Ovary (tissue), 7 donors: ENCODE measurements at regions not wholly inside any gene's neighbourhood (a gene's known extent, or its start where the extent isn't known, plus 50 kb on each side); places are given as distances from the start of the nearest gene placed in this dataset.
"Not testable (repeated sequence)": the region's sequence is repeated elsewhere in the genome, so short reads cannot be mapped to it uniquely, and the experiment has no call there.

Experiments
- DNase-seq, 5 donors: peaks; one replicate each; pipeline ENCODE4 v3.0.0-alpha.2; 2019 to 2020
- H3K27ac ChIP-seq, 2 donors: fragments of 200-600 bp; one replicate each; pipeline versions ENCODE4 v1.5.1 to v1.8.0; 2019 to 2022
- H3K27me3 ChIP-seq: fragments of 200-600 bp; one replicate; pipeline ENCODE4 v1.8.0; 2022
- H3K36me3 ChIP-seq: fragments of 200-600 bp; sonication (generic); one replicate; pipeline ENCODE4 v1.5.1; 2019
- H3K4me1 ChIP-seq: one replicate; pipeline ENCODE4 v1.8.1; 2013; ENCODE audit warnings: mild to moderate bottlenecking, moderate library complexity; ENCODE audit not compliant: insufficient read depth
- H3K4me3 ChIP-seq: fragments of 200-600 bp; sonication (generic); one replicate; pipeline ENCODE4 v1.5.1; 2017
- H3K9me3 ChIP-seq, 2 donors: fragments of 200-600 bp in 1 of 2; sonication (generic) in 1 of 2; one replicate each; pipeline versions ENCODE4 v1.5.1 to v1.8.1; 2013 to 2019; ENCODE audit warnings: mild to moderate bottlenecking in 1 of 2, moderate library complexity in 1 of 2
- EP300 ChIP-seq: sonication (generic); formaldehyde crosslinking; IDR thresholded peaks from one replicate; pipeline ENCODE4 v1.6.1; 2017; ENCODE audit warnings: antibody characterized with exemption
- POLR2A ChIP-seq: fragments of 450-650 bp; IDR thresholded peaks from one replicate; pipeline ENCODE4 v1.6.1; 2017; ENCODE audit warnings: antibody characterized with exemption, mild to moderate bottlenecking, moderate library complexity
- WGBS, 3 donors: extraction: QIAGEN DNeasy Blood & Tissue Kit in 1 of 3; methylation state at CpG; one replicate each; pipeline versions ENCODE4 v1.1.5 to v1.1.7; 2013 to 2017; 5-methylcytosine and 5-hydroxymethylcytosine counted together
- intact Hi-C, 4 donors: fragments of 100-400 bp; cut with DNase I; formaldehyde crosslinking; loops; one replicate each; pipeline versions ENCODE4 v1.11.0 to v1.15.1; 2022 to 2023
- TF ChIP-seq, protein P1 (sequence below), 3 donors: fragments of 450-650 bp in 2 of 3; fragments of 200-600 bp in 1 of 3; IDR thresholded peaks; one replicate each; pipeline versions ENCODE4 v1.5.1 to v1.8.0; 2016 to 2022; ENCODE audit warnings: antibody characterized with exemption in 3 of 3, mild to moderate bottlenecking in 1 of 3
- donor health status: DM: no; HTN: no; CAD: no; lungs with moderate emphysema.
- donor health status: DM: no; HTN: no; CAD: no.
- donor health status: Bipolar disorder and iron deficiency.
- donor health status: DM: no; HTN: no; CAD: no.
- donor health status: DM: yes; HTN: yes; CAD: no.

DNA sequence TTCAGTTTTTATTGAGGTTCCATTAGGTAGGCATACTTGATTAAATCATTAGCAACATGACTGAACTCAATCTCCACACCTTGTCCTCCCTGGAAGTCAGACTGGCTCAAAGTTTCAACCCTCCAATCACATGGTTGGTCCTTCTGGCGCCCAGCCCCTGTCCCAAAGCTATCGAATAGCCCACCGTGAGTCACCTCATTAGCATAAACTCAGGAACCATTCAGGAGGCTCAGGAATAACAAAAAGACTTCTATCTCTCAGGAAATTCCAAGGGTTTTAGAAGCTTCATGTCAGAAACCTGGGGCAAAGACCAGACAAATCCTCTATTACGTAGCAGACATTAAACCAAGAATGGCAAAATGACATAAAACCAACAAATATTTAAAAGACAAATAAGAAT, 78.6 kb downstream of the RGS2 start:
- Histone ChIP-seq H3K27me3 (no peaks in the 10 kb centered on the region), H3K36me3 (no peaks in the 10 kb centered on the region), H3K4me3 (no peak overlapping the region), H3K4me1 (no peaks in the 10 kb centered on the region), H3K9me3 (no peaks in the 10 kb centered on the region), H3K27ac (no peak overlapping the region)
- intact Hi-C loops = no loop called here
- TF ChIP-seq EP300 (no peak), POLR2A (no peak)
- TF ChIP-seq, protein P1, sequence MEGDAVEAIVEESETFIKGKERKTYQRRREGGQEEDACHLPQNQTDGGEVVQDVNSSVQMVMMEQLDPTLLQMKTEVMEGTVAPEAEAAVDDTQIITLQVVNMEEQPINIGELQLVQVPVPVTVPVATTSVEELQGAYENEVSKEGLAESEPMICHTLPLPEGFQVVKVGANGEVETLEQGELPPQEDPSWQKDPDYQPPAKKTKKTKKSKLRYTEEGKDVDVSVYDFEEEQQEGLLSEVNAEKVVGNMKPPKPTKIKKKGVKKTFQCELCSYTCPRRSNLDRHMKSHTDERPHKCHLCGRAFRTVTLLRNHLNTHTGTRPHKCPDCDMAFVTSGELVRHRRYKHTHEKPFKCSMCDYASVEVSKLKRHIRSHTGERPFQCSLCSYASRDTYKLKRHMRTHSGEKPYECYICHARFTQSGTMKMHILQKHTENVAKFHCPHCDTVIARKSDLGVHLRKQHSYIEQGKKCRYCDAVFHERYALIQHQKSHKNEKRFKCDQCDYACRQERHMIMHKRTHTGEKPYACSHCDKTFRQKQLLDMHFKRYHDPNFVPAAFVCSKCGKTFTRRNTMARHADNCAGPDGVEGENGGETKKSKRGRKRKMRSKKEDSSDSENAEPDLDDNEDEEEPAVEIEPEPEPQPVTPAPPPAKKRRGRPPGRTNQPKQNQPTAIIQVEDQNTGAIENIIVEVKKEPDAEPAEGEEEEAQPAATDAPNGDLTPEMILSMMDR (IDR thresholded peaks at IDR 0.05) = no peak
- 88 to 89% (median 89%) methylated on average over 4 of the region's 4 CpGs for WGBS, 3 donors
- no peak for DNase-seq

DNA sequence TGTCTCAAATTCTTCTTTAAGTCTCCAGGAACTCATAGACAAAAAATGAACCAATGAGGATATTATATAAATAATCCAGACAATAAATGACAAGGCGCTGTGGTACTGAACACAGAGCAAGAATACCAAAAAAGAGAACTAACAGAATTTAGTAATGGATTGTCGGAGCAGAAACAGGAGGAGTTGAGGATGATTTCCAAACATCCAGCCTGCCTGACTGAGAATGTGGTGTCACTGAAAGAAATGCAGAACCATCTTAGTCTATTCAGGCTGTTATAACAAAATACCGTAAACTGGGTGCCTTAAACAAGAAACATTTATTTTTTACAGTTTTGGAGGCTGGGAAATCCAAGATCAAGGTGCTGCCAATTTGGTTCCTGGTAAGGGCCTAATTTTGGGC, 79.7 kb downstream of the RGS2 start:
- H3K36me3 ChIP-seq = no peaks in the 10 kb centered on the region
- no peaks in the 10 kb centered on the region for H3K4me1 ChIP-seq
- no peak overlapping the region for H3K4me3 ChIP-seq
- H3K27me3 ChIP-seq = no peaks in the 10 kb centered on the region
- DNase-seq = no peak
- 62 to 98% (median 63%) methylated on average over 3 of the region's 3 CpGs for WGBS, 3 donors
- TF ChIP-seq EP300 = no peak
- TF ChIP-seq, protein P1 (IDR thresholded peaks at IDR 0.05) = no peak
- TF ChIP-seq POLR2A = no peak
- no peak overlapping the region for H3K27ac ChIP-seq
- H3K9me3 ChIP-seq = no peaks in the 10 kb centered on the region
- intact Hi-C loops = no loop called here

DNA sequence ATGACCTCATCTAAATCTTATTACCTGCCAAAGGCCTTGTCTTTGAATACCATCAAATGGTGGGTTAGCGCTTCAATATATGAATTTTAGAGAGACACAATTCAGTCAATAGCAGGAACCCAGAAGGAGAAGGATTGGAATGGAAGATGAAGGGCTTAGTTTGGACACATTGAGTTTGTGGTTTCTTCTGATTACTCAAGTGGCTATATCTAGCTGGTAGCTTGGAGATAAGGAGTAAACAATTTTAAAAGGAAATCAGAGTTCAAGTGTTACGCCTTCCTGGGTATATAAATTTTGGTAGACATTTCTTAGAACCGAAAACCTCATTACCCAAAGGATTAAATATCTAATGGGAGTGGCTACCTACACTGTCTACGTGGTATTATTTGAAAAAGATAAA, 80.2 kb downstream of the RGS2 start:
- intact Hi-C loops = no loop called here
- no peaks in the 10 kb centered on the region for H3K9me3 ChIP-seq
- TF ChIP-seq, protein P1 (IDR thresholded peaks at IDR 0.05) = no peak
- TF ChIP-seq EP300 = no peak
- TF ChIP-seq POLR2A = no peak
- no peaks in the 10 kb centered on the region for H3K4me1 ChIP-seq
- H3K36me3 ChIP-seq = no peaks in the 10 kb centered on the region
- WGBS, 3 donors = 92 to 93% (median 92%) methylated on average over 4 of the region's 4 CpGs
- no peaks in the 10 kb centered on the region for H3K27me3 ChIP-seq
- no peak for DNase-seq
- no peak overlapping the region for H3K4me3 ChIP-seq
- H3K27ac ChIP-seq = no peak overlapping the region

DNA sequence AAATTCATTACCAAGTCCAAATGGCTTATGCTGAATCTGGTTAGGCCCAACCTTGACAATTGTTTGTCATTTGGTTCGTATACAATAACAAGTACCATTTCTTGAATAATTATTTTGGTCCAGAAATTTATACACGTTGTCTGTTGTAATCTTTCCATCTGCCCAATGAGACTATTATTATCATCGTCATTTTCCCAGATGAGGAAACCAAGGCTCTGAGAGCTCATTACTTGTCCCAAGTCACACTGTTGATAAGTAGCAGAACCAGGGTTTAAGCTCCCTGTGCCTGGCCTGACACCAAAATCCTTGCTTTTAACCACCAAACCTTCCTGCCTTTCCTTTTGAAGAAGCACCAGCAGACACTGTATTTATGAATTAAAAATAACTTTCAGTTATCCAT, 81.3 kb downstream of the RGS2 start:
- no peak overlapping the region for H3K27ac ChIP-seq
- H3K36me3 ChIP-seq = no peaks in the 10 kb centered on the region
- no peaks in the 10 kb centered on the region for H3K4me1 ChIP-seq
- no peaks in the 10 kb centered on the region for H3K9me3 ChIP-seq
- WGBS, 3 donors = 70 to 71% (median 71%) methylated on average over 3 of the region's 3 CpGs
- intact Hi-C loops = no loop called here
- no peak overlapping the region for H3K4me3 ChIP-seq
- TF ChIP-seq EP300 (no peak), POLR2A (no peak)
- TF ChIP-seq, protein P1 (IDR thresholded peaks at IDR 0.05) = no peak
- no peaks in the 10 kb centered on the region for H3K27me3 ChIP-seq
- no peak for DNase-seq

DNA sequence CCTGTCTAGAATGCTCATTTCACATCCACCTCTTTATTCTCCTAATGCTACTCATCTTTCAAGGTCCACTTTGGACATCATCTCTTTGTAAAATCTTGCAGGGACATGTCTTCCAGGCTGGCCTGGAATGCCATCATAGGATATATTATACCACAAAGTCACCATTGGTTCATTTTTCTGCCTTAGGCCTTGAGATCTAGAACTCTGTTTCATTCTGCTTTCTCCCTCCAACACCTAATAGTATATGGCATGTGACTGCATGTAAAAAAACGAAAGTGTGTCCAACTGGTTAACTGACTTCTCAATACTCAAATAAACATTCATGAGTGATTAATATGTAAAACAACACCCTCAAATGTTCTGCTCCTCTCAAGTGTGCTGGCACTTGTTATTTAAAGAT, 84.1 kb downstream of the RGS2 start:
- TF ChIP-seq EP300 = no peak
- TF ChIP-seq, protein P1 (IDR thresholded peaks at IDR 0.05) = no peak
- no peak for TF ChIP-seq POLR2A
- H3K4me3 ChIP-seq = no peak overlapping the region
- H3K27me3 ChIP-seq = no peaks in the 10 kb centered on the region
- WGBS, 3 donors = 0 to 85% (median 0%) methylated on average over 1 of the region's 1 CpG
- H3K36me3 ChIP-seq = no peaks in the 10 kb centered on the region
- DNase-seq = no peak
- no peak overlapping the region for H3K27ac ChIP-seq
- H3K4me1 ChIP-seq = no peaks in the 10 kb centered on the region
- H3K9me3 ChIP-seq = no peaks in the 10 kb centered on the region
- intact Hi-C loops = no loop called here

DNA sequence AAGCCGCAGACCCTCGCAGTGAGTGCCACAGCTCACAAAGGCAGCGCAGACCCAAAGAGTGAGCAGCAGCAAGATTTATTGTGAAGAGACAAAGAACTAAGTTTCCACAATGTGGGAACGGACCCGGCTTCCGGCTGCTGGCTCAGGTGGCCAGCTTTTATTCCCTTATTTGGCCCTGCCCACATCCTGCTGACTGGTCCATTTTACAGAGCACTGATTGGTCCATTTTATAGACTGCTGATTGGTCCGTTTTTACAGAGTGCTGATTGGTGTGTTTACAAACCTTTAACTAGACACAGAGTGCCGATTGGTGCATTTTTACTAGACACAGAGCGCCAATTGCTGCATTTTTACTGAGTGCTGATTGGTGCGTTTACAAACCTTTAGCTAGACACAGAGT, 86.6 kb downstream of the RGS2 start:
- intact Hi-C loops, H3K4me3 ChIP-seq, DNase-seq, H3K27ac ChIP-seq, H3K9me3 ChIP-seq, H3K27me3 ChIP-seq, H3K36me3 ChIP-seq, H3K4me1 ChIP-seq: not testable (repeated sequence)
- WGBS, 3 donors = 86 to 99% (median 97%) methylated on average over 10 of the region's 10 CpGs
